Fibroblast of gingiva (primary cell): ENCODE measurements at regions not wholly inside any gene's neighbourhood (a gene's known extent, or its start where the extent isn't known, plus 50 kb on each side); places are given as distances from the start of the nearest gene placed in this dataset.

ENCODE experiments used
- DNase-seq: peaks from one replicate; pipeline ENCODE4 v3.0.0-alpha.2; 2011; ENCODE audit warnings: low read depth

DNA sequence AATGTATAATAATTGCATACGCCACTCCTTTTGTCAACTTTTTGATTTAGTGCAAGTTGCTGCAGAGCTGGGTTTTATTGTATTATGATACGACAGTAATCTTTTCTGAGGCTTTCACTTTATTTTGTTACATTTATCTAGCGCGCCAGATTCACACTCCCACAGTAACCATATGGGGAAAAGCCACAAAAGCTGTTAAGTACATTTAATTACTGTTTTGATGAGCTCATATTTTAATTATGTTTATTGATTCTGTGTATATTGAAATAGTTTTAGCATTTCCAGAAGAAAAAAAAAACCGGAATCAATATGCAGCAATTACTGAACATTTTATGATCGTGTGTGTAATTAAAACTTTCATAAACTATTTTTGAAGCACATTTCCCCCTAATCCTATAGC, 118.5 kb downstream of the RAB11FIP2 start:
- DNase-seq, result no peak

DNA sequence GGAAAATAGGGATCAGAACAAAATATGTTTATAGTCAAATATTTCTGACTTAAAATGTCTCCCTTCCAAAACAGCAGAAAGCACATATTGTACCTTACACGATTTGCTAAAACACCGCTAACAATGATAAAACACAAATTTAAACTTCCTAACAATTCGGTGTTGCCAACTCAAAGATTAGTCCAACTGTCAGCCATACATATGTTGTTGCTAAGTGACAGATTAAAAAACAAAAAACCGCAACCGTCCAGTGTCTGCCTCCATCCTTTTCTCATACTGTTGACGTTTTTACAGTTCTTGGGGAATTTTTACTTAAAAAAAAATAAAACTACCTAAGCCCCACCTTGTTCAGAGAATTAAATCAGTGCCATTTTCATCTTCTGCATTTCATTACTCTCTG, 118.0 kb downstream of the RAB11FIP2 start:
- no peak for DNase-seq

- no peak for DNase-seq
Observed at GRCh38 chr10:117929327-117930067, 117.2 kb downstream of the RAB11FIP2 start.

DNA sequence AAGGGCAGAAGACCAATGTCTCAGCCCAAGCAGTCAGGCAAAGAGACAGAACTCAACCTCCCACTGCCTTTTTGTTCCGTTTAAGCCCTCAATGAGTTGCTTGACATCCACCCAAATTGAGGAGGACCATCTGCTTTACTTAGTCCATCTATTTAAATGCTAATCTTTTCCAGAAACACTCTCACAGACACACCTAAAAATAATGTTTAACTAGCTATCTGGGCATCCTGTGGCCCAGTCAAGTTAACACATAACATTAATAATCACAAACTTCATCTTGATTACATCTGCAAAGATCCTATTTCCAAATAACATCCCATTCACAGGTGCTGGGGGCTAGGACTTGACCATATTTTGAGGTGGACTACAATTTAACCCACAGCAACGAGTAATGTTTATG, 115.7 kb downstream of the RAB11FIP2 start:
- no peak for DNase-seq

GRCh38 chr10:117933036-117933435, 113.7 kb downstream of the RAB11FIP2 start:
- DNase-seq, result peak; percentile 10

DNA sequence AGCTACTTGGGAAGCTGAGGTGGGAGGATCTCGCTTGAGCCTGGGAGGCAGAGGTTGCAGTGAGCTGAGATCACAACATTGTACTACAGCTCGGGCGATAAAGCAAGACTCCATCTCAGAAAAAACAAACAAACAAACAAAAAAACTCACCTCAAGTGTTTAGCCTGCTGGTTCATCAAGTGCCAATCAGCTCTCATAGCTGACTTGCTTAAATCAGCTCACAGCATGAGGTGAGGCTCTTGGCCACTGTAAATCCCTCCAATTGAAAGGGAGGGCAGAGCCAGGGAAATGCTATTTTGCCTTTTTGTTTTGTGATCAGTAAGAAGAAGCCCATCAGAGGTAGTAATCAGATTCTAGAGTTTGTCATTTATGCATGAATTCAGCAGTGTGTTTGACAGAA, 112.3 kb downstream of the RAB11FIP2 start:
- DNase-seq, result no peak

GRCh38 chr10:117936141-117936540, 110.6 kb downstream of the RAB11FIP2 start:
- peak; percentile 50 for DNase-seq

- DNase-seq, result no peak
Observed at GRCh38 chr10:117936566-117936965, 110.2 kb downstream of the RAB11FIP2 start.

DNA sequence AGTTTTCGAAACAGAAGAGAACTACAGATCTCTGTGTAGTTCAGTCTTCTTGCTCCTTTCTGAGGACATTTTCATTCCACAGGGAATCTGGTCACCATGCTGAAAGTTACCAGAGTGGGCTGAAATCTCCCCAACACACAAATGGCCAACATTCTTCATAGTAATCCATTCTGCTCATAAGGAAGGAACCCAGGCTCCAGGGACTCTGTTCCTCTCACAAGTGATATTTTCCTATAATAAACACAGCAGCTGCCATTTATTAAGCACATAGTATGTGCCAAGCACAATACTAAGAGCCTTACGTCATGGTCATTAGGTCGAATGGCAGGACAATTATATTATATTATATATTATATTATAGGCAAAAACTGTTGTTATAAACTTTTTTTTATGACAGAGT, 109.8 kb downstream of the RAB11FIP2 start:
- no peak for DNase-seq

GRCh38 chr10:117938104-117938503, 108.6 kb downstream of the RAB11FIP2 start:
- no peak for DNase-seq

DNA sequence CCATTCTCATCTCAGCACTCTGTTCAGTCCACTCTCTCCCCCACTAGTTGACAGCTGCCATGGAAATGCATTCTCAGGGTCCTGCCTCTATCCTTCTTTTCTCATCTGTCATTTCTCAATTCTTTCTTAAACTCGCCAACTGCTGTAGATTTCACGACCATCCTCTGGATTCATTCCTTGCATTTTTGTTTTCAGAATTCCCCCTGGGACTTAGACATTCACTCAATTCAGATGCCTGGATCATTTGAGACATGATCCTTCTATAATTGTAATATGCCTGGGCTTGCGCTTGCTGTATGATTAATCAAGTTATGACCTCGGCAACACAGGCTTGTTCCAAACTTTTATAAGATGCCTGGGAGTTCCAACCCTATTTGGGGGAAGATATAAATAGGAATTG, 104.5 kb downstream of the RAB11FIP2 start:
- DNase-seq, result no peak

- no peak for DNase-seq
Observed at GRCh38 chr10:117944676-117945447, 101.9 kb downstream of the RAB11FIP2 start.

GRCh38 chr10:117945651-117946050, 101.1 kb downstream of the RAB11FIP2 start:
- DNase-seq, result no peak

DNA sequence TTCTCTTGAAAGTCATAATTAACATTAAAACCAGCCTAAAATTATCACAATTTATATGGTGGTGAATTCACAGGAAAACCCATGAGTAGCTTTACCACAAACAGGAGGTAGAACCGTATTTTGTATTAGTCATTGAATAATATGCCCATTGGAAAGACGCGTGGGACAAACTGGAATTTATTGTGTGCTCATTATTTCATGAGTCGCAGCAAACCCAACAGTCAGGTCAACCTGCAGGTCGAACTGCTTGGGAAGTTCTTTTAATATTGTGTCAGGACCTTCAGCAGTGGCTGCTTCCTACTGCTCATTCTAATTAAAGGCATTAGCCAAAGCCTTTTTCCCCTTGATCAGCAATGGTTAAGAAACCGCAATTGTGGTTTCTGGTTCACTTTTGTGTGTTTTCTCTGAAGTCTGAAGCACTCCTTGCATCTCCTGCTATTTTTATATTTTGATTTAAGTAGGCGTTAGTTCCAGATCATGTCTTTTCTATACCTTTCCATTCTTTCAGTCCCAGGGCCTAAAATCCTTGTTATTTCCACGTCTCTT, 100.1 kb downstream of the RAB11FIP2 start:
- DNase-seq, result no peak

GRCh38 chr10:117948493-117948892, 98.2 kb downstream of the RAB11FIP2 start:
- no peak for DNase-seq

- DNase-seq, result no peak
Observed at GRCh38 chr10:117950408-117950807, 96.3 kb downstream of the RAB11FIP2 start.
